GM19467 (cell line): ENCODE measurements at regions not wholly inside any gene's neighbourhood (a gene's known extent, or its start where the extent isn't known, plus 50 kb on each side); places are given as distances from the start of the nearest gene placed in this dataset.
"Not testable (repeated sequence)": the region's sequence is repeated elsewhere in the genome, so short reads cannot be mapped to it uniquely, and the experiment has no call there.

Source experiments
- ATAC-seq: cut with Tn5 transposase; IDR thresholded peaks from one replicate; pipeline ENCODE4 v1.9.1; 2021; ENCODE audit warnings: mild to moderate bottlenecking, moderate library complexity; ENCODE audit not compliant: unreplicated experiment

DNA sequence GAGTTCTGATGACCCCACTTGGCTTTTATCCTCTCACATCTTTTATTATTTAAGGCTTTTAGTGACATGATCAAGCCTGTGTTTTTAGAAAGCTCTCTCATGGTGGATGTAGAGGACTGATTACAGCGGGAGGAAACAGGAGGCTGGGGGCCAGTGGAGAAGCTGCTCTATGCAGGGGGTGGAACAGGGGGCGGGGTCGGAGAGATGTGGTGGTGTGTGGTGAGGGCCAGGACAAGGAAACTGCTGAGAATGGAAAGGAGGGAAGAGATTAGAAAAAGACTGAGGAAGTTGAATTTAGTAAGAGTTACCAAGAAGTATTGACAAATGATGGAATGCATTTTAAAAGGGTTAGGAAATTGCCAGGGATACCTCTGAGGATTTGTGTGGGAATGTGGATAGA is 292.2 kb downstream of the ZIC3 start:
- no peak for ATAC-seq

DNA sequence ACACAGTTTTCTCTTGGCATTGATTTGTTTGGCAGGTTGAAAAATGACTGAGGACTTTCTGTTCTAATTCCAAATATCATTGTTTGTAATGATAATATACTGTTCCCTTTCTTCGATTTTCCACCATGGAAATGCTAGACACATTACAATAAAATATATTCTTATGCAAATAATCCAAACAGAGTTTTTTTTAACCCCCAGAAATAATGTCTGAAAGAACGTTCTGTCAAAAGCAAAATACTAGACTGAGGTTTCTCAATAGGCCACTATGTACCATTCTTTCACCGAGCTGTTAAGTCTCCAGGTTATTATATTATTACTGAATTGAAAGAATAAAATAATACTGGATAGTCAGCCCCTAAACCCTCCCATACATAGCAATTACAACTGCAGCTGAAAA is 312.5 kb downstream of the ZIC3 start:
- ATAC-seq = no peak

DNA sequence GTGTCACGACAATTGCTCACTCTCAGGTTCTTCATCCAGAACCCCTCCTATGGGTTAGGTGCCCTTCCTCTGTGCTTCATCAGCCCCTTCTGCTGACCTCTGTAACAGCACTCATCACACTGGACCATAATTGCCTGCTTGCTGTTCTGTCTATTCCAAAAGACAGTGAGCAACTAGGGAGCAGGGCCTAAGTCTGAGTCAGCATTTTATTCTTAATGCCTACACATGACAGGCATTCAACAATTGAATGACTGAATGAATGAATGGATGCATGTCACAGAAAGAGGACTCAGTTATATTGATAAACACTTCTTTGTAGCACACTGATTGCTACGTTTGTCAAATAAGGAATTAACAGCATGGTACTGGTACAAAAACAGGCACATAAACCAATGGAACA is 317.0 kb downstream of the ZIC3 start:
- no peak for ATAC-seq

DNA sequence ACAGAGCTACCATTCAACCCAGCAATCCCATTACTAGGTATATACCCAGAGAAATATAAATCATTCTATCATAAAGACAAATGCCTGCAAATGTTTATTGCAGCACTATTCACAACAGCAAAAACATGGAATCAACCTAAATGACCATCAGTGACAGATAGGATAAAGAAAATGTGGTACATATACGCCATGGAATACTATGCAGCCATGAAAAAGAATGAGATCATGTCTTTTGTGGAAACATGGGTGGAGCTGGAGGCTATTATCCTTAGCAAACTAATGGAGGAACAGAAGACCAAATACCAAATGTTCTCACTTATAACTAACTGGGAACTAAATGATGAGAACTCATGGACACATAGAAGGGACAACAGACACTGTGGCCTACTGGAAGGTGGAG is 318.9 kb downstream of the ZIC3 start:
- not testable (repeated sequence) for ATAC-seq

DNA sequence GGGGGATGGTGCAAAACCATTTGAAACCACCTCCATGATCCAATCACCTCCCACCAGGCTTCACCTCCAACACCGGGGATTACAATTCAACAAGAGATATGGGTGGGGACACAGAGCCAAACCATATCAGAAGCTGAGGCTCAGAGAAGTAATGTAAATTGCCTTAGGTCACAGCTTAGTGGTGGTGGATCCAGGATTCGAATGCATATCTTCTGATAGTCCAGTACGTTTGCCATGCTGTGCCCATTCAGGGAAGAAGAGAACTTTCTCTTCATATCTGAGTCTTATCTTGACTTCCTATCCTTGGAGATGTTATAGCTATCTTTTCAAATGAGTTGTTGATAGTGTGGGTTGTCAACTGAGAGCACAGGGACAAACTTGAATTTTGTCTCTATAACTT is 325.5 kb downstream of the ZIC3 start:
- no peak for ATAC-seq

DNA sequence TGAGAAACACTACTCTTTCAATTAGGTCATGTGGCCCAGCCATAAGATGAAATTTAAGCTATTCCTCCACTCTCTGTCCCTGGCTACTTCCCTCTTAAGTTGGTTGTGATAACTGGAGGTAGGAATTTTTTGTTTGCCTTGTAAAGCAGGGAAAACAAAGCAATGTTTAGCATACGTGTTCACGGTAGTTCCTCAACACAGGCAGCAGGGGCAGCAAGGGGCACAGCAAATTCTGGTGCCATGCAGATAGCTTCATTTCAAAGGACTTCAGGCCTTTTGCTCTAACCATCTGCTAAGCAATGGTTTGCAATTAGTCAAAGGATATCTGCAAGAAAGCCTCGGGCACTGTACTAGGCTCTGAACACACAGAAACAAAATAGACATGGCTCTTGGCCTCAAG is 330.2 kb downstream of the ZIC3 start:
- no peak for ATAC-seq

DNA sequence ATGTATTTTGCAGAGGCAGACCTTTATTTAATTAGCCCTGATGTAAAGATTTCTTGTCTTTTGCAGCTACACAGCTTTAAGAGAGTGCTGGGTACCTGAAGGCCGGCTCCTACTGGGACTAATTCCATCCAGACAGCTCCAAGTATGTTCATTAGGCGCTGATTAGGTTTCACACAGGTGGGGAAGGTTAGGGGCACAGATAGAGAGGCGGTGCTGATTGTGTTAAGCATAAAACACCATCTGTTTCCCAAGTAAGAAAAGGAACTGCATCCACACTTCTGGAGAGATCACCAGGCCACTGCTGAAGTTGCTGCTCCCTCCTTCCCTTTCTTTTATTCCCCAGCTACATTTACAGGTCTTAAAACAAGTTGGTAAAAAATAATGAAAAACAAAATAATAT is 349.5 kb downstream of the ZIC3 start:
- no peak for ATAC-seq

DNA sequence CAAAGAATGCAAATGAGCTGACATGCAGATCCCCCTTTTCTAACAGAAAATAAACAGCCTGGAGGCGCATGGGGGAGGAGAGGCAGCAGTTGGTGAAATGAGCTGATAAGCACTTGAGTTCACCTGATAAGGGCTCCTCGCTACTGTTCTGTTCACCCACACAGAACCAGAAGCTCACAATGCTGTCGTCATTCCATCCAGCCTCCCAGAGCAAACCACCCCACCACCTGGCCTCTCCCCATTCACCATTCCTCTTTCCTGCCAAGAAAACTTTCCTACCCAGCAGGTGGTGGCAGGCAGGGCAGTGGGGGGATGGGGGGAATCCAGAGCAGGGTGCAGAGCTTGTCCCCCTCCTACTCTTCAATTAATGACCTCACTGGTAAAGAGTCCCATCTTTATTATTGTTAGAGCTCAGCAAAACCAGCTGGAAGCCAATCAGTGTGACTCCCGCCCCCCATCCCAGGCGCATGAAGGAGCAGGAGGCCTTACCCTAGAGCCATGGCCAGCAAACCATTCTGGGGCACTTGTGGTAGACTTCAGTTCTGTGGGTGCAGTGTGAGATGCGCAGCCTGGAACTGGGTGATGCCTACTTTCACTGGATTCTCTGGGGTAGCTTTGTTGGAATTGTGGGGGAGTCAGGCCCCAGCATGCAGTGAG is 350.3 kb downstream of the ZIC3 start:
- ATAC-seq = no peak

DNA sequence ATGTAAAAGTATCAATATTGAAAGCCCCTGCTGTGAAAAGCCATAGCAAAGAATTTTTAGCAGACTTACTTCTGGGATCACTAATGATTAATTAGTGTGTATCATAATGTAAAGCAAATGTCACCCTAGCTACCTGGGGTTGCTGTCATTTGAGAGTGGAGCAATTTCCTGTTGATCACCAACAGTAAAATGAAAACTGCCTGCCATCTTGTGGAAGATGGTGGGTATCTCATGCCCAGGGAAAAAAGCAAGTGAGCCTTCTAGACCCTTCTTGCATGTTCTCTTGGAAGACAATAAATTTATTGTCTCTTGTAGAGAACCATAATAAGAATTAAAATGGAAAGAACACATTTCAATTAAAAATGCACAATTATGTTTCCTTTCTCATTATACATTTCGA is 360.2 kb downstream of the ZIC3 start:
- ATAC-seq = no peak

DNA sequence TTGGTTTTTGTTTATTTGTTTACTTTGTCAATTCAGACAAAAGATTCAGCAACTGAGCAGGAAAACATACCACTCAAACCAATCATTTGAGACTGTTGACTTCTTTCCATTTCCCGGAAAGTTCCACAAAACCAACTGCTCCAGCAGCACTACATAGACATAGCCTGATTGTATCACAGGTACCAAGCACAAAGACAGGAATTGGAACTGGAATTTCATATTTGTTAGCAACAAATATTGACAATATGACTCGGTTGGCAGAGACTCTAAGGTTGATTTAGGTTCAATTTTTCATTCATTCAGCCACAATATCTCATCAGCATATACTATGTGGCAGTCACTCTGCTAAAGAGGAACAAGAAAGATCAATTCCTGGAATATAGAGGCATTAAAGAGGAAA is 364.0 kb downstream of the ZIC3 start:
- no peak for ATAC-seq

DNA sequence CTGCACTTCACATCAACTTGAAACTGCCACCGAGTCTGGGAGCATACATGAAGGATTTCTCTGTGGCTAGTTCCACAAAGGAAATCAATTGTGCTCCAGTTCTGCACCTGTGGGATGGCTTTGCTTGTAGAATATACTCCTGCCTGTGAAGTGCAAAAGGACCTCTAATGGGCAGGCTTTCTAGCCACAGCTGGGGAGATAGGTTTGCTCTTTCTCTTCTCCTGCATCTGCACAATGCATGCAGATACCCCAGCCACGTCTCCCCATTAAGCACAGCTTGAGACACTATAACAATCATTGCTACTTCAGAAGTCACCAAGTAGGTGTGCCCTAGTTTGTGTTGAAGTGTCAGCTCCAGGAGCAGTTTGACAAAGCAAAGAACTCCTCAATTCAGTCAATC is 364.6 kb downstream of the ZIC3 start:
- ATAC-seq = no peak

DNA sequence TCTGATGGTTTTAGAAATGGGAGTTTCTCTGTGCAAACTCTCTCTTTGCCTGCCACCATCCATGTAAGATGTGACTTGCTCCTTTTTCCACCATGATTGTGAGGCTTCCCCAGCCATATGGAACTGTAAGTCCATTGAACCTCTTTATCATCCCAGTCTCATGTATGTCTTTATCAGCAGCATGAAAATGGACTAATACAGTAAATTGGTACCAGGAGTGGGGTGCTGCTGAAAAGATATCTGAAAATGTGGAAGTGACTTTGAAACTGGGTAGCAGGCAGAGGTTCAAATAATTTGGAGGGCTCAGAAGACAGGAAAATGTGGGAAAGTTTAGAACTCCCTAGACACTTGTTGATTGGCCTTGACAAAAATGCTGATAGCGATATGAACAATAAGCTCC is 368.3 kb downstream of the ZIC3 start:
- not testable (repeated sequence) for ATAC-seq

DNA sequence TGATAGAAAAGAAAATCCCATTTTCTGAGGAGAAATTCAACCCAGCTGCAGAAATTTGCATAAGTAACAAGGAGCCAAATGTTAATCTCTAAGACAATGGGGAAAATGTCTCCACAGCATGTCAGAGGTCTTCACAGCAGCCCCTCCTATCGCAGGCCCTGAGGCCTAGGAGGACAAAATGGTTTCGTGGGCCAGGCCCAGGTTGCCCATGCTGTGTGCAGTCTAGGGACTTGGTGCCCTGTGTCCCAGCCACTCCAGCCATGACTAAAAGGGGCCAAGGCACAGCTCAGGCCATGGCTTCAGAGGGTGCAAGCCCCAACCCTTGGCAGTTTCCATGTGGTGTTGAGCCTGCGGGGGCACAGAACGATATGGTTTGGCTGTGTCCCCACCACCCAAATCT is 369.0 kb downstream of the ZIC3 start:
- not testable (repeated sequence) for ATAC-seq

DNA sequence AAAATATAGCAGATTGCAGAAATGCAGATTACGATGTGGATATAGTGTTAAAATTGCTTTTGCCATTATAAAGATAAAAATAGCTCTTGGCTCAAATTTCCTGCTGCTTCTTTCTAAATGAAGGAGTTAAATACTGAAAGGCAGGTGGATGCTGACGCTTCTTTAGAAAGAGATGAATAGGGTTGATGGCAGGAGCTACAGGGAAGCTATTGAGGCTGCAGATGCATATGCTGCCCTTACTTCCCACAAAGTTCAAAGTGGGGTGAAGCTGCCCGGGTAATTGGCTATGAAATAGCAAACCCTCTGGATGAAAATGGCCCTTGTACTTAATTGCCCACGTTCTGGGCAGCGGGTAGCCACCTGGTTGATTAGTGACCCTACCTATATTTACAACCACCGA is 379.5 kb downstream of the ZIC3 start:
- ATAC-seq = no peak

DNA sequence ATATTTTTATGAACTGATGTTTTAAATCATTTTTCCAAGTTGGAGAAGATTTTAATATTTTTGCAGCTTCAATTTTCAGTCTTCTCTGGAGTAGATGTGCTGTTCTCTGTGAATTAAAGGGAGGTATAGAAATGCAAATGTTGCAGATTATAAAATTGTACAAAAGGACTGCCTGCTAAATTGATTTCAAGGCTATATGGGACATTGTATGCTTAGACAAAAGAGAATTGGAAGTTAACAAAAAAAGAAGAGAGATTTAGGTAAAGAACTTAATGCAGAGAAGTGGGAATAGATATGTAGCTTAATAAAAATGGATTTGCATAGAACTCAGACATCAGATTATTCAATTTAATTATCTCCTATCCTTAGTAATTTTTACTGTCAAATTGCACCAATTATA is 403.3 kb downstream of the ZIC3 start:
- ATAC-seq = no peak

DNA sequence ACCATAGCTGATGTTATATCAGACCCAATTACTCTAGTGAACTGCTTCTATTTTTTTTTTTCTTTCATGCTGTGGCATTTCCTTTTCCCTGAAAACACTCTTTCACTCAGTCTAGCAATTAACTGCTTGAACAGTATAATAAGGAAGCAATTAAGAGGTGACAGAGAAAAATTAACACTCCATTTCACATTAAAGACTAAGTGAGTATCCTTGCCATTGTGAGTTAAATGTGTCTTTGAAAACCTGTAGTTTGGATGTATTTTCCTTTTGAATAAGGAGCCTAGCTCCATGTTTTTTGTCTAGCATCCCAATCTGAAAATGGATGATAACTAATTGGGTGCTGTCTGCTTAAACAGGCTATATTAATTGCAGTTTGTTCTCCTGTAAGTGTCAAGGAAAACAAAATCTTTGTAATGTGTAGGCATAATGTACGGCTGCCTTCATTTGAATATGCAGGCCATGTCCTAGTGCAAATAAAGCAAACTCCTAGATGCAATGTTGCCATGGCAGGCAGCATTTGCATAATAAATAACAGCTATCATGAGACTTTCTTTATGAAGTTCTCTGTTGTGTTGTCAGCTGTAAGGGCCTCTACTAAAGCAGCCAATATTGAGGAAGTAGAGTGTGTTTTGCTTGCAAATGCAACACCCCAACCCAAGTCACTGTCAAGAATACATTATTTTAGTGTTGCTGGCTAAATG is 416.7 kb downstream of the ZIC3 start:
- no peak for ATAC-seq

DNA sequence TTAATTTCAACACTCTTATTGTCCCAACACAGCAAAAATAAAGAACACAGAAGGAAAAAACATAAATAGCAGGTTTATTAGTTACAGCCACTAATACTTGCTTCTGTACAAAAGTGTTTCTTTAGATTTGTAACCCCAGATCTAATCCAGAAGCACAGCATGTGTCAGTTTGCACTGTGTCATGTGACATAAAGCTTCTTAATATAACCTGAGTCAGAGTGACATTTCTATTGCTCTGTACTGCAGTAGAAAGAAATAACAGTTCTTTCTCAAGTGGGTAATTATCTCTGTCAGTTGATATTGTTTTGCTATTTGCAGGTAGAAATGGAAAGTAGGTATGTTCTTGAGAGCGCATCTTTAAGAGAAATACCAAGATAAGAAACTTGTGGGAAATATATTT is 422.5 kb downstream of the ZIC3 start:
- no peak for ATAC-seq

DNA sequence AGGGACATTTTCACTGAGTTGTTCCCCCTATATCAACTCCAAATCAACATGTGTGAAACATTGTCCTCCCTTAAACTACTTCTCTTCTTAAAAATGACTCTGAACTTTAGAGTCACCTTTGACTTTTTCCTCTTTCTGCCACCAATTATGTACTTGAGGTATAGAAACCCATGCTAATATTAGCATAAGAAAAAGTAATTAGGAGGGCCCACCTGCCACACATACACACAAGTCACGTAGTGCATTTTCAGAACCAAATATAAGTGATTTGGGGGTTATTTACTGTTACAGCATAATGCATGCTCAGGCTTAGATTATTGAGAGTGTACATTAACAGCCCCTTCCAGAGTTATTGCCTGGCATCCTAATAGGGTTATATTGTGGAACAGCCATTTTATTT is 432.7 kb downstream of the ZIC3 start:
- no peak for ATAC-seq

DNA sequence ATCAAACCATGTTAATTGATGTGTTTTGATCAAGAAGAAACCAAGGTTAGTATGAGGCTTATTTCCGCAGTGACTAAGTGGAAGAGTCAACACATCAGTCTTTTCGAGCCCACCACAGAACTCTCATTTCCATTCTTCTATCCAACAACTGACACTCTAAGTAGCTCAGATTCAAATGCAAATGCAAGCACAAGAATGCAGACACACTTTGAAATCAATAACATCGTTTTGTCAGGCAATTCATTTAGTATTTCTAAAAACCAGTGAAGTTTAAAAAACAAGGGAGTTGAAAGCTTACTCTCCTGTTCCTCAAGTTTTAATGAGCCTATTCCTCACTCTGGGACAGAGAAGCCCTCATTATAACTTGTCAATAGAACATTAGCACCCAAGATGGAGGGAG is 433.1 kb downstream of the ZIC3 start:
- no peak for ATAC-seq

DNA sequence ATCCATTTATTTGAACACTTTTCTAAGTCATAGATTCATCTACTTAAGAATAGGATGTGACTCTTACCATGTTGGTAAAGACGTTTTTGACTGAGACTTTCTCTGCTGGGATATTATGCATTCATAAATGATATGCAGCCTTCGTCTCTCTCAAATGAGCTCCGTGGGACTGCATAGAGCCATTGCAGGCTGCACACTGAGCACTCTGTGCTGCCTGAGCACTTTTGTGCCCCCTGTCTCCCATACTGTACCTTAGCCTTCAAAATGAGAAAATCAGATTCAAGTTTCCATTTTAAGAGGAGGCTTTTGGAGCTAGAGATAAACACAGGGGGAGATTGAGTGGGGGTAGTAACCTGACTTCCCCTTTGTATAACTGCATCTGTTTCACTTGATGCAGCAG is 433.6 kb downstream of the ZIC3 start:
- ATAC-seq = no peak

DNA sequence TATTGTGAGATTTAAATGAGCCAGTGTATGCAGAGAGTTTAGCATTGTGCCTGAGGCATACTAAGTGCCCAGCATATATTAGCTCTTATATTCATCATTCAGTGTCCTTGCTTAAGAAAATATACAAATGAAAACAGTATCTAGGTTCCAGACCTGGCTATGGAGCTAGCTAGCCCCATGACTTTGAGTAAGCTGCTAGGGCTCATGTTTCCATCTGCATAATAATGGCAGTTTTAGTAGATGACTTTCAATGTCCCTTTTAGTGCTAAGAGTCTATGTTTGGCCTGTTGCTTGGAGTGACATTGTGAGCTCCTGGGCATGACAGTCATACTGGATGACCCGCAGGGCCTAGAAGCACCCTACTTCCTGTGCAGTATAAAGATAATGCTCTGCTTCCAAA is 435.3 kb downstream of the ZIC3 start:
- no peak for ATAC-seq

DNA sequence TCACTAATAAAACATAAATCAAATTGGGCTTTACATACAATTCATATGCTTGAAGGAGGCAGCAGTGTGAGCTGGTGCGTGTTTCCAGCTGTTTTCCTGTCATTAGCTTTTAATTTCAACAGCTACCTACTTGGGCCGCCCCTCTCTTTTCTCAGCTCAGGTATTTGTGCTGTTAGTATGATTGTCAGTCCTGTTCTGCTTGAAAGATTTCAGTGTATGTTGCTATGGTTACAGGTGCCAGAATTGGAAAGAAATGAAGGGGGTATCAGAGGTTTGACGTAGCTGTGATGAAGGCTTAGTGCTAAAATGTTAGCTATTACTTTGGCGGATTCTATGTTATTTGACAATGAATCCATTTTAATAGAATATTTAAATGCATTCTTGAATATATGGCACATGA is 440.3 kb downstream of the ZIC3 start:
- ATAC-seq = no peak

DNA sequence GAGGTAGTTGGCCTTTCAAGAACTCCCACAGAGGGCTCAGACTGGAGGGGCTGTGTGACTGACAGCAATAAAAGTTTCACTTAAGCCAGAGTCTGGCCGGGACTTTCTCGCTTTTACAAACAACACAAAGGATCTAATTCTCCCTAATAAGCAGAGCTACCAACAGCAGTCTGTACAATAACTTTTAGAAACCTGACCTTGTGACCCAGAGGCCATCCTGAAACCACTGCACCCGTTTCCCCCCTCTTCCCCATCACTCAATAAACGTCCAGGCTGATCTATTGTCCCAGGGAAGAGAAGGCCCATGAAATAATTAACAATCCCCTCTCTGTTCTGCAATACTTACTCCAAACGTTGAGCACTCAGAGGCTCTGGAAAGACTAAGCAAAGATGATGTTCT is 442.4 kb downstream of the ZIC3 start:
- ATAC-seq = no peak
